ENCODE measurements at regions not wholly inside any gene's neighbourhood (a gene's known extent, or its start where the extent isn't known, plus 50 kb on each side); places are given as distances from the start of the nearest gene placed in this dataset.

DNA sequence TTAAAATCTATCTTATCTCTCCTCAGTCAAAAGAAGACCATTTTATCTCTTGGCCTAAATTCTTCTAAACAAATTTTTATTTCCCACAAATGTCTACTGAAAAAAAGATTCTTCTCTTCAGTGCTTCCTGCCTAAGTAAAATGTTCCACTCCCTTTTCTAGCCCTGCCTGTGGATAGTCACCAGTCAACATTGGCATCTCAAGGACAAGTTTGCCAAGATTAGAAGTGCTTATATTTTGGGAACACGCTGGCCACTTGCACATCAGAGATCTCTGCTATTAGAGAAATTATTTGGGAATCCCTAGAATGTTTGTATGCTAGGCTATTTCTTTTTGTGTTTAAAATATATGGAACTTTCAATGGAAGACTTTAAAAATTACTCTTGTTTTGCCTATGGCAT is 758.2 kb upstream of the CDH7 start:
- no peak for DNase-seq (ENCODE audit: low read depth, low spot score)

- no peak for DNase-seq (ENCODE audit: low read depth, low spot score)
Measured at GRCh38 chr18:64991102-64991501, 759.7 kb upstream of the CDH7 start.

GRCh38 chr18:64986906-64987495 is 763.8 kb upstream of the CDH7 start:
- DNase-seq (ENCODE audit: low read depth, low spot score) = no peak

DNA sequence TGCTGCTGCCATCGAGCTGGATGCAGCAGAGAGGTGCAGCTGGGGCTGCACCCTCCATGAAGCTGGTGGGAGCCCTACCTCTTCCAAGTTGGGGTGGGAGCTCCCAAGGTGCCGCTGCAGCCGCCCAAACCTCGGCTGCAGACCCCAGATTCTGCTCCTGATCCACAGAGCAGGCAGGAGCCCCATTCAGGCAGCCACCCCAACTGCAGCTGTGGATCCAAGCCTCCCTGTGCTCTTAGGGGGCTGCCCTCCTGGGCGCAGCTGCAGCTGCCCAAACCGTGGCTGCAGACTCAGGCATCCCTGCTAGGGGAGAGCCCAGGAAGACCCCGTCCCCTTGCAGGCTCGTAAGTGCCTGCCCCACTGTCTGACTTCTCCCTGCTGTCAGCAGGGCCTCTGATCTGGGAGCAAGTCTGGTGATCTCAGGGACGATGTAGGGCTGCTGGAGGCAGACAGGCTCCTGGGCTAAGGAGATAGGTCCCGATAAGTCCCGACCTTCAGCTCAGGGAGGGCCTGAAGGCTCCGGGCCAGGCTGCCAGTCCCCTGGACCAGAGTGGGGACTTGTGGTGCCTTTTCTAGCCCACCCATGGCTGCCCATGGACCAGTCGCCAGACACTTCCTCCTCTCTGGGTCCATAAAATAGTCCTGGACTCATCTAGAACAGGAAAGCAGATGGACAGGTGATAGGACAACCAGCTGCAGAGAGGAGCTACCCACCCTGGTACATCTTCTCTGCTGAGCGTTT is 767.1 kb upstream of the CDH7 start:
- no peak for DNase-seq (ENCODE audit: low read depth, low spot score)

GRCh38 chr18:64982414-64983055 is 768.3 kb upstream of the CDH7 start:
- no peak for DNase-seq (ENCODE audit: low read depth, low spot score)

DNA sequence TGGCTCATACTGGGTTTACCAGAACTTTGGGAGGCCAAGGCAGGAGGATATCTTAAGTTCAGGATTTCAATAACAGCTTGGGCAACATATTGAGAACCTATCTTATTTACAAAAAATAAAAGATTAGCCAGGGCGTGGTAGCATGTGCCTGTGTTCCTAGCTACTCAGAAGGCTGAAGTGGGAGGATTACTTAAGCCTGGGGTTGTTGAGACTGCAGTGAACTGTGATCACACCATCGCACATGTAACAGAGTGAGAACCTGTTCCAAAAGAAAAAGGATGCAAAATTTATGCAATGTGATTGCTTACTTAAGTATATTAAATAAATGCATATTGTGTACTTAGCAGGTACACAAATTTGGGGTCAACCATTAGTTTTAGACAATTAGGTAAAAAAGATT is 768.9 kb upstream of the CDH7 start:
- no peak for DNase-seq (ENCODE audit: low read depth, low spot score)

GRCh38 chr18:64979791-64980190 is 771.0 kb upstream of the CDH7 start:
- no peak for DNase-seq (ENCODE audit: low read depth, low spot score)

GRCh38 chr18:64974391-64975125 is 776.3 kb upstream of the CDH7 start:
- DNase-seq (ENCODE audit: low read depth, low spot score) = no peak

GRCh38 chr18:64972545-64972944 is 778.3 kb upstream of the CDH7 start:
- DNase-seq (ENCODE audit: low read depth, low spot score) = peak; percentile 9

GRCh38 chr18:64966667-64967066 is 784.1 kb upstream of the CDH7 start:
- DNase-seq (ENCODE audit: low read depth, low spot score) = peak; percentile 17

- no peak for DNase-seq (ENCODE audit: low read depth, low spot score)
Measured at GRCh38 chr18:64956465-64956864, 794.3 kb upstream of the CDH7 start.

DNA sequence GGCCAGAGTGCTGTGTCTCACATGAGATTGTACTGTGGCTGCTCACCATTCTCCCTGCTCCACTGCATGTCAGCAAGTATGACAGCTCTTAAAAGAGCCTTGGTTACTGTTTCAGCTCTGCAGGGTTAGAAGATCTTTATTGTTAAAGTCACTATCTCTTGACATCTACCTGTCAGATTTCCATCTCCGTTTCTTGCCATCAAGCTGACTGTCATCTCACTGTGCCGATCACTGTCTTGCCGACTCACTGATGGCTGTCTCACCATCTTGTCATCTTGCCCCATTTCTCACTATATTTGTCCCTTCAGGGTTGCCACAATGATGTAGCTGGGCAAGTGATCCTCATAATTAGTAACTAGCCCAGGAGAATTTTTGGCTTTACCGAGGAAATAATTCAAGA is 800.9 kb upstream of the CDH7 start:
- no peak for DNase-seq (ENCODE audit: low read depth, low spot score)

DNA sequence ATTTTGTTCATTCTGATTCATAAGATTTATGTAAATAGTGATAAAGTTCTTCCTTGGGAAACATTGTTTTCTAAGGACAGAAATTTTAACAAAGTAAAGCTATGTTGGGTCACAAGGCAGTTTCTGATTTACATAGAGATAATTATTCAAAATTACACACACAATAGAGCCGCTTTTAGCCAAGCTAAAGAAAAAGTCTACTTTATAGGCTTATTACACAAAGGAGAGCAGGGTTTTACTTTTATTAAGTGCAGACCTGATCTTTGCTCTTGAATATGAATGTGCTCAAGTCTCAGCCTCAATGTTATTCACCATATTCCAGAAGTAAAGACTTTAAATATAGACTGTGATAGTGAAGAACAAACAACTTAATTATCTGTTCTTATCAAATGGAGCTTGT is 787.8 kb upstream of the LINC00305 start:
- DNase-seq (ENCODE audit: low read depth, low spot score) = no peak

DNA sequence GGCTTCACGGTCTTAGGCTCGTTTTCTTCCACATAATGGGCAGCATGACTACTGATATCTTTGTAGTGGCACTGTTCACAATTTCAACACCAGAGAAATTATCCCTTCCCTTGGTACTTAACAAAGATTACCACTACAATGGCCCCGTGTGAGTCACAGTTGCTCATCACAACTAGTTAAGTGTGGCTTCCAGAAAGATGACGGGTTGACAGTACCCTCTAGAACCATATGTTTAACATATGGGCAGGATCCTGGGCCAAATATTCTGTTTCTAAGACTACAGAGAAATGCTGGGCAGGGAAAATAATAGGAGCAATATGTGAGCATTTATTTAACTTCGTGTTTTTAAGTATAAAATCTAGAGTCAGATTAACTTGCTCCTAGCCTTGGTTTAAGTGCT is 780.1 kb upstream of the LINC00305 start:
- DNase-seq (ENCODE audit: low read depth, low spot score) = peak; percentile 5

DNA sequence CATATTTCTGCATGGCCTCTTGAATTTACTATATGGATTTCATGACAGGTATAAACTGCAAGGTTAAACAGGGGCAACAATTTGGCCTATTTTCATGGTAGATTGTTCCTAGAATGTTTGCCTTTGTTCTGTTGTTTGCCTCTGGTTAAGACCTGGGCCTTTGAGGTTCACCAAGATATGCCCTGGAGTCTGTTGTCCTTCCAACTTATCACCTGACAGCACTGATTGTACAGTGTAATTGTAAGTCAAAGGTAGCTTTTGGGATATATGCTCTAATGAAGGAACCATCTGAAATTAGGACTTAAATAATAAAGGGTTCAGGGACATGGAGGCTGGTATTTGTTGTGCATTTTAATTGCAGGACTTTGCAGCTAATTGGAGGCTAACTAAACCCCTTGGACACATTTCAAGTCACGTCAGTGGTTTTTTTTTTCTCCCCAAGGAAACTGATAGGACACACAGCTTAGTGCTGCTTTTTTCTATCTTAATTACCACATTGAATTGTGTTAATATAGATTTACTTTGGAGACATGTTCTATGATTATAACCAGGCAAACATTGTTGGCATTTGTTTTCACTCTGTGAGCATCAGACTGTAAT is 771.2 kb upstream of the LINC00305 start:
- DNase-seq (ENCODE audit: low read depth, low spot score) = no peak

DNA sequence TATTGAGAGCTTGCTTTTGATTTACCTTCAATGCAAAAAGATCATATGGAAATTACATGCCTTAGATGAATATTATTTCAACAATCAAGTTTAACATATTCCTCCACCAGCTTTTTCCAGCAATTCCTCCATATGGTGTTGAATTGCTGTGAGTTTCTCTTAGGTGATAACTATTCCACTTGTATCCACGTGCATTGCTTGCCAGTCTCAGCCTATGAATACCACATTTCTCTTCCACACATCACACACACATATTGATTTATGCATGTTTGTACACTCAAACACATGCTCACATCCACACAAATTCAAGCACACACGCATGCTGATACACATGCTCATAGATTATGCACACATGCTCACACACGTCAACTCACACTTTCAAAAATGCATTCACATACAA is 770.0 kb upstream of the LINC00305 start:
- DNase-seq (ENCODE audit: low read depth, low spot score) = no peak

GRCh38 chr18:64893349-64893748 is 744.5 kb upstream of the LINC00305 start:
- DNase-seq (ENCODE audit: low read depth, low spot score) = no peak

GRCh38 chr18:64888956-64889355 is 740.1 kb upstream of the LINC00305 start:
- DNase-seq (ENCODE audit: low read depth, low spot score) = no peak

GRCh38 chr18:64886995-64887394 is 738.1 kb upstream of the LINC00305 start:
- no peak for DNase-seq (ENCODE audit: low read depth, low spot score)

DNA sequence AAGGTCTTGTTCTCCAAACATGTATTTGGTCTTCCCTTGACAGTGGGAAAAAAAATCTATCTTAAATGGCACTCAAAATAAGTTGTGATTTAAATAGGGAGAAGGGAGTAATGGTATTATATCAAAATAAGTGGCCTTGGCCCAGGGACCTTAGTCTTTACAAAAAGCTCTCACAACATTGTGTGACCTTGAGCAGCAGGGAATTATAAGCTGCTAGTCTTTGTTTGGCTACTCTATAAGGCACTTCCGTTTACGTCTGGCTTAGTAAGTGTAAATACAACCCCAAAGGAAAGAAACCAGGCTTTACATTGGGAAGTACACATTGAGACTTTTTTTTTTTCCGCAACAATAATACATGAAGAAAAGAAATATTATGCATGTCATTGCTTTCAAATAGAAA is 734.0 kb upstream of the LINC00305 start:
- DNase-seq (ENCODE audit: low read depth, low spot score) = no peak

DNA sequence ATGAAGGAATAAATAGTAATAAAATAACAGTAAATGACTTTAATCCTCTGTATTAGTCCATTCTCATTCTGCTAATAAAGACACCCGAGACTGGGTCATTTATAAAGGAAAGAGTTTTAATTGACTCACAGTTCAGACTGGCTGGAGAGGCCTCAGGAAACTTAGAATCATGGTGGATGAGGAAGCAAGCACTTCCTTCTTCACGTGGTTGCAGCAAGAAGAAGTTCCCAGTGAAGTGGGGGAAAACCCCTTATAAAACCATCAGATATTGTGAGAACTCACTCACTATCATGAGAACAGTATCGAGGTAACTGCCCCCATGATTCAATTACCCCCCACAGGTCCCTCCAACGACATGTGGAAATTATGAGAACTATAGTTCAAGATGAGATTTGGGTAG is 727.9 kb upstream of the LINC00305 start:
- no peak for DNase-seq (ENCODE audit: low read depth, low spot score)
